PC-9 (cell line): ENCODE measurements at regions not wholly inside any gene's neighbourhood (a gene's known extent, or its start where the extent isn't known, plus 50 kb on each side); places are given as distances from the start of the nearest gene placed in this dataset.
"Not testable (repeated sequence)": the region's sequence is repeated elsewhere in the genome, so short reads cannot be mapped to it uniquely, and the experiment has no call there.

Experiments used
- BruUV-seq: library from RNA; stranded (reverse); fragments of 400-500 nt; replicated peaks from 2 replicates; lab custom pipeline; 2021; lab: Mats Ljungman, UMichigan
- CTCF ChIA-PET: fragments of 300-600 bp; sonication (Branson Sonifier 250); formaldehyde crosslinking; loops from one replicate; lab custom pipeline; 2022; ENCODE audit warnings: antibody characterized with exemption; lab: Charles Lee
- POLR2A ChIA-PET: fragments of 300-600 bp; sonication (Branson Sonifier 250); formaldehyde crosslinking; loops from one replicate; lab custom pipeline; 2022; ENCODE audit warnings: antibody characterized with exemption; ENCODE audit not compliant: unreplicated experiment; lab: Charles Lee
- DNase-seq, 2 experiments: peaks; one replicate each; pipeline versions ENCODE4 v3.0.0 to v3.0.0-alpha.2; 2015 to 2022; ENCODE audit warnings: mixed read lengths in 1 of 2
- H2AFZ ChIP-seq: fragments of 200-600 bp; sonication (generic); 2 replicates; pipeline ENCODE4 v1.8.1; 2017; ENCODE audit warnings: antibody characterized with exemption
- H3F3A ChIP-seq: fragments of 200-600 bp; sonication (generic); 2 replicates; pipeline ENCODE4 v1.8.1; 2017; ENCODE audit warnings: antibody characterized with exemption, mild to moderate bottlenecking, low read depth; ENCODE audit not compliant: insufficient read depth
- H3K27ac ChIP-seq: fragments of 200-600 bp; sonication (generic); 2 replicates; pipeline ENCODE4 v1.6.1; 2016; ENCODE audit warnings: mixed run types
- H3K27me3 ChIP-seq: fragments of 200-600 bp; sonication (generic); 2 replicates; pipeline ENCODE4 v1.6.1; 2016; ENCODE audit warnings: low read depth, mixed run types; ENCODE audit not compliant: insufficient read depth
- H3K36me3 ChIP-seq: fragments of 200-600 bp; sonication (generic); 2 replicates; pipeline ENCODE4 v1.6.1; 2016; ENCODE audit warnings: low read depth, mixed run types
- H3K4me1 ChIP-seq: fragments of 200-600 bp; sonication (generic); replicated peaks from 2 replicates; pipeline ENCODE4 v1.6.1; 2016; ENCODE audit warnings: mixed run types; ENCODE audit not compliant: insufficient read depth
- H3K4me2 ChIP-seq: fragments of 200-600 bp; sonication (generic); 2 replicates; pipeline ENCODE4 v1.6.1; 2017; ENCODE audit warnings: mixed run types
- H3K4me3 ChIP-seq: fragments of 200-600 bp; sonication (generic); 2 replicates; pipeline ENCODE4 v1.6.1; 2016; ENCODE audit warnings: mixed run types
- H3K79me2 ChIP-seq: fragments of 200-600 bp; sonication (generic); 2 replicates; pipeline ENCODE4 v1.6.1; 2017; ENCODE audit warnings: low read depth, mixed run types
- H3K9me2 ChIP-seq: fragments of 200-600 bp; sonication (generic); 2 replicates; pipeline ENCODE4 v1.8.1; 2017; ENCODE audit warnings: mild to moderate bottlenecking; ENCODE audit not compliant: insufficient read depth
- H3K9me3 ChIP-seq: fragments of 200-600 bp; sonication (generic); 2 replicates; pipeline ENCODE4 v1.8.1; 2016; ENCODE audit warnings: low read depth; ENCODE audit not compliant: insufficient read depth
- H4K20me1 ChIP-seq: fragments of 200-600 bp; sonication (generic); 2 replicates; pipeline ENCODE4 v1.8.1; 2017; ENCODE audit not compliant: insufficient read depth
- EZH2 ChIP-seq: fragments of 200-600 bp; sonication (generic); IDR thresholded peaks from 2 replicates; pipeline ENCODE4 v1.8.0; 2017; ENCODE audit warnings: antibody characterized with exemption, low read depth
- intact Hi-C: fragments of 100-400 bp; cut with micrococcal nuclease; formaldehyde crosslinking; loops from one replicate; pipeline ENCODE4 v1.10.0; 2022; ENCODE audit not compliant: unreplicated experiment
- TF ChIP-seq, protein P1 (sequence below): fragments of 200-600 bp; sonication (generic); conservative IDR thresholded peaks from 2 replicates; pipeline ENCODE4 v1.6.1; 2017; ENCODE audit warnings: mixed run types, antibody characterized with exemption, mild to moderate bottlenecking, moderate library complexity

DNA sequence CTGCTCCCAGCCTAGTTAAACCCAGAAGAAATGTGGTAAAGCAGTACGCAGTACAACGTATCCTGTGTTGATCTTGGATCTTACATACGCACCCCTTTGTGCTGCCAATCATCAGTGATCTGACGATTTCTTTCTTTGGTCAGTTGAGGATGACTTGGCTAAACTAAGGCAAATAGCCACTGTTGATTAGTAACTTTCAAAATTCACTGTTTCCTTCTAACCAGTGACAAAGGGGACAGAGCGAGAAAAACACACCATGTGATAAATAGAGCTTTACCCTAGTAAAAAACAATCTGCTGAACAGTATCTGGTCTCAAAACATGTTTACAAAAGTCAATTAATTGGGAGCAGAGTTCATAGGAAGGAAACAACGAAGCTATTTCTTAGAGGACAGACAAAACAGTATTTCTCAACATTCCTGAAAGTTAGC, 123.2 kb upstream of the RAB18 start:
- Histone ChIP-seq H3K4me1 (no peaks in the 10 kb centered on the region), H3K4me2 (no peak overlapping the region), H3K27ac (no peak overlapping the region), H3K9me2 (no peaks in the 10 kb centered on the region), H3K36me3 (no peaks in the 10 kb centered on the region), H3F3A (no peaks in the 10 kb centered on the region), H2AFZ (no peak overlapping the region), H3K27me3 (peaks cover 3% of the 10 kb centered on the region; the same call in 1 of the 2 replicates), H3K79me2 (no peaks in the 10 kb centered on the region), H4K20me1 (no peaks in the 10 kb centered on the region), H3K9me3 (no peaks in the 10 kb centered on the region), H3K4me3 (no peak overlapping the region)
- DNase-seq: no peak
- BruUV-seq: no TSS peak
- ChIA-PET POLR2A (no interaction called here), CTCF (no interaction called here)
- TF ChIP-seq EZH2: no peak
- TF ChIP-seq, protein P1, sequence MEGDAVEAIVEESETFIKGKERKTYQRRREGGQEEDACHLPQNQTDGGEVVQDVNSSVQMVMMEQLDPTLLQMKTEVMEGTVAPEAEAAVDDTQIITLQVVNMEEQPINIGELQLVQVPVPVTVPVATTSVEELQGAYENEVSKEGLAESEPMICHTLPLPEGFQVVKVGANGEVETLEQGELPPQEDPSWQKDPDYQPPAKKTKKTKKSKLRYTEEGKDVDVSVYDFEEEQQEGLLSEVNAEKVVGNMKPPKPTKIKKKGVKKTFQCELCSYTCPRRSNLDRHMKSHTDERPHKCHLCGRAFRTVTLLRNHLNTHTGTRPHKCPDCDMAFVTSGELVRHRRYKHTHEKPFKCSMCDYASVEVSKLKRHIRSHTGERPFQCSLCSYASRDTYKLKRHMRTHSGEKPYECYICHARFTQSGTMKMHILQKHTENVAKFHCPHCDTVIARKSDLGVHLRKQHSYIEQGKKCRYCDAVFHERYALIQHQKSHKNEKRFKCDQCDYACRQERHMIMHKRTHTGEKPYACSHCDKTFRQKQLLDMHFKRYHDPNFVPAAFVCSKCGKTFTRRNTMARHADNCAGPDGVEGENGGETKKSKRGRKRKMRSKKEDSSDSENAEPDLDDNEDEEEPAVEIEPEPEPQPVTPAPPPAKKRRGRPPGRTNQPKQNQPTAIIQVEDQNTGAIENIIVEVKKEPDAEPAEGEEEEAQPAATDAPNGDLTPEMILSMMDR: no peak
- intact Hi-C loops: no loop called here

DNA sequence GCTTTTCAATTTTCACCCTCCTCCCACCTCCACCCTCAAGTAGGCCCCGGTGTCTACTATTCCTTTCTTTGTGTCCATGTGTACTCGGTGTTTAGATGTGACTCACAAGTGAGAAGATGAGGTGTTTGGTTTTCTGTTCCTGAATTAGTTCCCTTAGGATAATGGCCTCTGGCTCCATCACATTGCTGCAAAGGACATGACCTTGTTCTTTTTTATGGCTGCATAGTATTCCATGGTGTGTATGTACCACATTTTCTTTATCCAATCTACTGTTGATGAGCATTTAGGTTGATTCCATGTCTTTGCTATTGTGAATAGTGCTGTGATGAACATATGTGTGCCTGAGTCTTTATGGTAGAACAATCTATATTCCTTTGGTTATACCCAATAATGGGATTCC, 125.1 kb upstream of the RAB18 start:
- H3K4me2 ChIP-seq, H2AFZ ChIP-seq, BruUV-seq, H3F3A ChIP-seq, H3K36me3 ChIP-seq, H3K27ac ChIP-seq, DNase-seq, H4K20me1 ChIP-seq, H3K9me2 ChIP-seq, POLR2A ChIA-PET, CTCF ChIA-PET, H3K9me3 ChIP-seq, H3K79me2 ChIP-seq, H3K4me1 ChIP-seq, intact Hi-C loops, H3K4me3 ChIP-seq: not testable (repeated sequence)
- H3K27me3 ChIP-seq: peaks cover 22% of the 10 kb centered on the region; the same call in 1 of the 2 replicates

DNA sequence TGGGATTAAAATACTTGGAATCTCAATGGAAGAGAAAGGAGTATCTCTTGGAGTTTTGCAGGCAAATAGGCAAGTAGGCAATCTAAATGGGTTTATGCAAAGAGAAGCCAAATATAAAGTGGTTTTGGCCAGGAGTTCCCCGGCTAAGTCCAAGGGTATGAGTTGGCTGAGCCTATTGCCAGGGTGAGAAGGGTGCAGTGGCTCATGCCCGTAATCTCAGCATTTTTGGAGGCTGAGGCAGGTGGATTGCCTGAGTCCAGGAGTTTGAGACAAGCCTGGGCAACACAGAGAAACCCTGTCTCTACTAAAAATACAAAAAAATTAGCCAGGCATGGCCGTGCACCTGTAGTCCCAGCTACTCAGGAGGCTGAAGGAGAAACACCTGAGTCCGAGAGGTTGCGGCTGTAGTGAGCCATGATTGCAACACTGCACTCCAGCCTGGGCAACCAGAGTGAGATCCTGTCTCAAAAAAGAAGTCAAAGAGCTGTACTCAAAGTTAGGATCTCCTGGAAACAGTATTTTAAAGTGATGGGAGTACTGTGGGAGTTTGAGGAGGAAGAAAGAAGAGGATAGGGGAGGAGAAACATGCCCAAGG, 130.4 kb upstream of the RAB18 start:
- H3K4me1 ChIP-seq: no peaks in the 10 kb centered on the region
- H3K9me2 ChIP-seq: no peaks in the 10 kb centered on the region
- DNase-seq: no peak
- BruUV-seq: no TSS peak
- no peak overlapping the region for H3K27ac ChIP-seq
- no peaks in the 10 kb centered on the region for H3K36me3 ChIP-seq
- no peaks in the 10 kb centered on the region for H4K20me1 ChIP-seq
- H3K27me3 ChIP-seq: peaks cover 30% of the 10 kb centered on the region; the same call in 1 of the 2 replicates
- intact Hi-C loops: loop anchor here (5.0 kb wide), 1 partner anchor 1009 kb away; no protein-coding TSS in a partner anchor
- ChIA-PET CTCF (no interaction called here), POLR2A (no interaction called here)
- no peaks in the 10 kb centered on the region for H3K79me2 ChIP-seq
- no peak overlapping the region for H3K4me2 ChIP-seq
- no peaks in the 10 kb centered on the region for H3F3A ChIP-seq
- no peak overlapping the region for H3K4me3 ChIP-seq
- no peaks in the 10 kb centered on the region for H3K9me3 ChIP-seq
- no peak overlapping the region for H2AFZ ChIP-seq
- TF ChIP-seq, protein P1: no peak
- TF ChIP-seq EZH2: no peak

DNA sequence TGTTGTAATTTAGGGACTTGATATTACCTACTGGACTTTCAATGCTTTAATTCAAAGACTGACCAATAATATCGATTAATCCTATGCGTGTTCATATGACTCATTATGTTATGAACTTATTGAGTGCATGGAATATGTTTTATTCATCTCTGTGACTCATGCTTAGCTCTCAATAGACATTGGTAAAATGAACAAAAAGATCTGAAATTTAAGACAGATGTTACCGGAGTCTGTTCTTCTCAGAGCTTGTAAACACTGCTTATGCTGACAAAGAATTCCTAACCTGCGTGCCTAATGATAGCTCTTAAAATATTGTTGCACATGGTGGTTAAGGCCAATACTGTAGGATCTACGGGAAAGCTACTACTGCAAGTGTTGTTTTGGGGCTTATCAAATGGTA, 131.5 kb upstream of the ACBD5 start:
- H3K4me3 ChIP-seq: no peak overlapping the region
- H3K9me3 ChIP-seq: no peaks in the 10 kb centered on the region
- CTCF ChIA-PET: no interaction called here
- no TSS peak for BruUV-seq
- H3K9me2 ChIP-seq: no peaks in the 10 kb centered on the region
- TF ChIP-seq, protein P1: no peak
- no peak for TF ChIP-seq EZH2
- H3F3A ChIP-seq: no peaks in the 10 kb centered on the region
- H2AFZ ChIP-seq: no peak overlapping the region
- DNase-seq: no peak
- POLR2A ChIA-PET: no interaction called here
- no peaks in the 10 kb centered on the region for H3K4me1 ChIP-seq
- no peaks in the 10 kb centered on the region for H3K36me3 ChIP-seq
- H3K27ac ChIP-seq: no peak overlapping the region
- intact Hi-C loops: loop anchor here (5.0 kb wide), 1 partner anchor 1010 kb away; no protein-coding TSS in a partner anchor
- H3K4me2 ChIP-seq: no peak overlapping the region
- peaks cover 30% of the 10 kb centered on the region; the same call in 1 of the 2 replicates for H3K27me3 ChIP-seq
- H4K20me1 ChIP-seq: no peaks in the 10 kb centered on the region
- H3K79me2 ChIP-seq: no peaks in the 10 kb centered on the region

DNA sequence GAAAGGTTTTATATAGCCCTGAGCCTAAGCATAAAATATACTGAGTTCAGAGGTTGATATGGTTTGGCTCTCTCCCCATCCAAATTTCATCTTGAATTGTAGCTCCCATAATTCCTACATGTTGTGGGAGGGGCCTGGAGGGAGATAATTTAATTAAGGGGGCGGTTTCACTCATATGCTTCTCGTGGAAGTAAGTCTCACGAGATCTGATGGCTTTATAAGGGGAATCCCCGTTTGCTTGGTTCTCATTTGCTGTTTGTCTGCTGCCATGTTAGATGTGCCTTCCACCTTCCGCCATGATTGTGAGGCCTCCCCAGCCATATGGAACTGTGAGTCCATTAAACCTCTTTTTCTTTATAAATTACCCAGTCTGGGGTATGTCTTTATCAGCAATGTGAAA, 130.8 kb upstream of the ACBD5 start:
- H3K27ac ChIP-seq, H3F3A ChIP-seq, H3K9me3 ChIP-seq, H3K9me2 ChIP-seq, CTCF ChIA-PET, H3K4me3 ChIP-seq, H2AFZ ChIP-seq, H3K36me3 ChIP-seq, POLR2A ChIA-PET, BruUV-seq, DNase-seq, H4K20me1 ChIP-seq, H3K79me2 ChIP-seq, H3K4me1 ChIP-seq, H3K4me2 ChIP-seq: not testable (repeated sequence)
- peaks cover 30% of the 10 kb centered on the region; the same call in 1 of the 2 replicates for H3K27me3 ChIP-seq
- intact Hi-C loops: loop anchor here (5.0 kb wide), 1 partner anchor 1011 kb away; no protein-coding TSS in a partner anchor
